IgD-negative memory B cell (primary cell): ENCODE measurements at regions not wholly inside any gene's neighbourhood (a gene's known extent, or its start where the extent isn't known, plus 50 kb on each side); places are given as distances from the start of the nearest gene placed in this dataset.

ENCODE experiments used
- H3K27ac Mint-ChIP-seq, 3 donors: one replicate each; pipeline ENCODE4 v1.8.0; 2020 to 2022; ENCODE audit warnings: mild to moderate bottlenecking in 3 of 3, mixed read lengths in 3 of 3, moderate library complexity in 1 of 3
- H3K27me3 Mint-ChIP-seq: one replicate; pipeline ENCODE4 v1.8.0; 2021; ENCODE audit warnings: mixed read lengths
- H3K36me3 Mint-ChIP-seq: one replicate; pipeline ENCODE4 v1.8.0; 2020; ENCODE audit warnings: mild to moderate bottlenecking, mixed read lengths
- H3K4me1 Mint-ChIP-seq, 3 donors: one replicate each; pipeline ENCODE4 v1.8.0; 2020 to 2022; ENCODE audit warnings: mixed read lengths in 3 of 3, mild to moderate bottlenecking in 1 of 3
- H3K4me3 Mint-ChIP-seq, 4 donors: one replicate each; pipeline ENCODE4 v1.8.0; 2020 to 2022; ENCODE audit warnings: mild to moderate bottlenecking in 4 of 4, mixed read lengths in 4 of 4, moderate library complexity in 3 of 4
- H3K9me3 Mint-ChIP-seq, 3 donors: one replicate each; pipeline ENCODE4 v1.8.0; 2020 to 2021; ENCODE audit warnings: mixed read lengths in 3 of 3, mild to moderate bottlenecking in 1 of 3

GRCh38 chr20:23224806-23225205, 125.8 kb upstream of the NXT1 start:
- no peak overlapping the region for H3K4me3 Mint-ChIP-seq
- no peak overlapping the region for H3K27ac Mint-ChIP-seq

GRCh38 chr20:23223908-23224580, 126.5 kb upstream of the NXT1 start:
- Mint-ChIP-seq H3K36me3 (no peaks in the 10 kb centered on the region), H3K4me3 (no peak overlapping the region), H3K27ac (no peak overlapping the region), H3K9me3 (peaks cover 9 to 21% (median 13%) of the 10 kb centered on the region in 3 donors), H3K4me1 (no peaks in the 10 kb centered on the region), H3K27me3 (peaks cover 6% of the 10 kb centered on the region)

More at GRCh38 chr20:23224806-23225205, 125.8 kb upstream of the NXT1 start:
- no peaks in the 10 kb centered on the region for H3K36me3 Mint-ChIP-seq
- peaks cover 7 to 19% (median 7%) of the 10 kb centered on the region in 3 donors for H3K9me3 Mint-ChIP-seq
- peaks cover 6% of the 10 kb centered on the region for H3K27me3 Mint-ChIP-seq
- no peaks in the 10 kb centered on the region for H3K4me1 Mint-ChIP-seq

GRCh38 chr20:23222531-23223200, 127.9 kb upstream of the NXT1 start:
- no peak overlapping the region for H3K4me3 Mint-ChIP-seq
- H3K27me3 Mint-ChIP-seq: peaks cover 6% of the 10 kb centered on the region
- H3K4me1 Mint-ChIP-seq: no peaks in the 10 kb centered on the region
- no peak overlapping the region for H3K27ac Mint-ChIP-seq
- H3K36me3 Mint-ChIP-seq: no peaks in the 10 kb centered on the region
- peaks cover 13 to 35% (median 17%) of the 10 kb centered on the region in 3 donors for H3K9me3 Mint-ChIP-seq

- H3K36me3 Mint-ChIP-seq: no peaks in the 10 kb centered on the region
- peaks cover 4% of the 10 kb centered on the region for H3K27me3 Mint-ChIP-seq
- no peaks in the 10 kb centered on the region for H3K4me1 Mint-ChIP-seq
- peaks cover 10 to 34% (median 17%) of the 10 kb centered on the region in 3 donors for H3K9me3 Mint-ChIP-seq
- H3K4me3 Mint-ChIP-seq: no peak overlapping the region
- no peak overlapping the region for H3K27ac Mint-ChIP-seq
Measured at GRCh38 chr20:23217023-23217422, 130.9 kb upstream of the CD93 start.

GRCh38 chr20:23215344-23215995, 129.3 kb upstream of the CD93 start:
- no peak overlapping the region for H3K4me3 Mint-ChIP-seq
- H3K9me3 Mint-ChIP-seq: peaks cover 11 to 20% (median 12%) of the 10 kb centered on the region in 3 donors
- H3K27me3 Mint-ChIP-seq: peaks cover 1% of the 10 kb centered on the region
- H3K36me3 Mint-ChIP-seq: no peaks in the 10 kb centered on the region
- no peaks in the 10 kb centered on the region for H3K4me1 Mint-ChIP-seq
- no peak overlapping the region for H3K27ac Mint-ChIP-seq

GRCh38 chr20:23214903-23215302, 128.8 kb upstream of the CD93 start:
- no peaks in the 10 kb centered on the region for H3K36me3 Mint-ChIP-seq

GRCh38 chr20:23212464-23212995, 126.4 kb upstream of the CD93 start:
- Mint-ChIP-seq H3K27ac (no peak overlapping the region), H3K4me1 (no peaks in the 10 kb centered on the region), H3K9me3 (peaks cover 0 to 2% (median 2%) of the 10 kb centered on the region in 3 donors), H3K36me3 (no peaks in the 10 kb centered on the region), H3K4me3 (no peak overlapping the region), H3K27me3 (peaks cover 2% of the 10 kb centered on the region)

More at GRCh38 chr20:23214903-23215302, 128.8 kb upstream of the CD93 start:
- peaks cover 2% of the 10 kb centered on the region for H3K27me3 Mint-ChIP-seq
- no peak overlapping the region for H3K4me3 Mint-ChIP-seq
- no peaks in the 10 kb centered on the region for H3K4me1 Mint-ChIP-seq
- peaks cover 9 to 19% (median 9%) of the 10 kb centered on the region in 3 donors for H3K9me3 Mint-ChIP-seq
- no peak overlapping the region for H3K27ac Mint-ChIP-seq

GRCh38 chr20:23212011-23212410, 125.9 kb upstream of the CD93 start:
- H3K27ac Mint-ChIP-seq: no peak overlapping the region
- H3K4me3 Mint-ChIP-seq: no peak overlapping the region
- H3K9me3 Mint-ChIP-seq: peaks cover 0 to 2% (median 0%) of the 10 kb centered on the region in 3 donors
- H3K36me3 Mint-ChIP-seq: no peaks in the 10 kb centered on the region
- peaks cover 2% of the 10 kb centered on the region for H3K27me3 Mint-ChIP-seq
- no peaks in the 10 kb centered on the region for H3K4me1 Mint-ChIP-seq

GRCh38 chr20:23211164-23211563, 125.0 kb upstream of the CD93 start:
- Mint-ChIP-seq H3K4me3 (no peak overlapping the region), H3K27me3 (peaks cover 2% of the 10 kb centered on the region), H3K4me1 (no peaks in the 10 kb centered on the region), H3K36me3 (no peaks in the 10 kb centered on the region), H3K27ac (no peak overlapping the region), H3K9me3 (peaks cover 0 to 2% (median 0%) of the 10 kb centered on the region in 3 donors)

- Mint-ChIP-seq H3K4me3 (no peak overlapping the region), H3K36me3 (no peaks in the 10 kb centered on the region), H3K27me3 (peaks cover 8% of the 10 kb centered on the region), H3K27ac (no peak overlapping the region), H3K4me1 (no peaks in the 10 kb centered on the region), H3K9me3 (peaks cover 0 to 5% (median 0%) of the 10 kb centered on the region in 3 donors)
Measured at GRCh38 chr20:23207826-23208540, 121.9 kb upstream of the CD93 start.

- Mint-ChIP-seq H3K9me3 (peaks cover 0 to 5% (median 0%) of the 10 kb centered on the region in 3 donors), H3K36me3 (no peaks in the 10 kb centered on the region), H3K27me3 (peaks cover 9% of the 10 kb centered on the region), H3K4me1 (no peaks in the 10 kb centered on the region), H3K4me3 (no peak overlapping the region), H3K27ac (no peak overlapping the region)
Measured at GRCh38 chr20:23206995-23207394, 120.9 kb upstream of the CD93 start.

GRCh38 chr20:23206061-23206460, 119.9 kb upstream of the CD93 start:
- no peak overlapping the region for H3K27ac Mint-ChIP-seq
- H3K27me3 Mint-ChIP-seq: peaks cover 12% of the 10 kb centered on the region
- no peak overlapping the region for H3K4me3 Mint-ChIP-seq
- no peaks in the 10 kb centered on the region for H3K4me1 Mint-ChIP-seq
- H3K9me3 Mint-ChIP-seq: peaks cover 0 to 5% (median 0%) of the 10 kb centered on the region in 3 donors
- H3K36me3 Mint-ChIP-seq: no peaks in the 10 kb centered on the region

GRCh38 chr20:23205611-23206041, 119.5 kb upstream of the CD93 start:
- H3K9me3 Mint-ChIP-seq: peaks cover 0 to 3% (median 0%) of the 10 kb centered on the region in 3 donors
- H3K27me3 Mint-ChIP-seq: peaks cover 12% of the 10 kb centered on the region
- H3K4me3 Mint-ChIP-seq: no peak overlapping the region
- H3K4me1 Mint-ChIP-seq: no peaks in the 10 kb centered on the region
- no peak overlapping the region for H3K27ac Mint-ChIP-seq
- H3K36me3 Mint-ChIP-seq: no peaks in the 10 kb centered on the region

GRCh38 chr20:23205211-23205610, 119.1 kb upstream of the CD93 start:
- Mint-ChIP-seq H3K4me1 (no peaks in the 10 kb centered on the region), H3K36me3 (no peaks in the 10 kb centered on the region), H3K4me3 (no peak overlapping the region), H3K27ac (no peak overlapping the region), H3K9me3 (peaks cover 0 to 3% (median 0%) of the 10 kb centered on the region in 3 donors), H3K27me3 (peaks cover 11% of the 10 kb centered on the region)
